ENCODE measurements at regions not wholly inside any gene's neighbourhood (a gene's known extent, or its start where the extent isn't known, plus 50 kb on each side); places are given as distances from the start of the nearest gene placed in this dataset.

- no peak for DNase-seq (ENCODE audit: low read depth)
These were observed 254.3 kb downstream of the IPMK start for GRCh38 chr10:58013406-58013805.

- no peak for DNase-seq (ENCODE audit: low read depth)
These were observed 257.5 kb downstream of the IPMK start for GRCh38 chr10:58010073-58010702.

- no peak for DNase-seq (ENCODE audit: low read depth)
These were observed 263.7 kb downstream of the IPMK start for GRCh38 chr10:58003945-58004344.

- no peak for DNase-seq (ENCODE audit: low read depth)
These were observed 266.5 kb downstream of the IPMK start for GRCh38 chr10:58001159-58001558.

- DNase-seq (ENCODE audit: low read depth) = no peak
These were observed 271.2 kb downstream of the IPMK start for GRCh38 chr10:57996536-57996935.

- DNase-seq (ENCODE audit: low read depth) = no peak
These were observed 274.4 kb downstream of the IPMK start for GRCh38 chr10:57993302-57993701.

- no peak for DNase-seq (ENCODE audit: low read depth)
These were observed 275.2 kb downstream of the IPMK start for GRCh38 chr10:57992321-57993077.

- DNase-seq (ENCODE audit: low read depth) = no peak
These were observed 278.7 kb downstream of the IPMK start for GRCh38 chr10:57988964-57989363.

GRCh38 chr10:57987055-57987721 is 280.5 kb downstream of the IPMK start:
- no peak for DNase-seq (ENCODE audit: low read depth)

- no peak for DNase-seq (ENCODE audit: low read depth)
These were observed 281.3 kb downstream of the IPMK start for GRCh38 chr10:57986422-57986821.

GRCh38 chr10:57983281-57983791 is 284.4 kb downstream of the IPMK start:
- no peak for DNase-seq (ENCODE audit: low read depth)

GRCh38 chr10:57982091-57982490 is 285.6 kb downstream of the IPMK start:
- no peak for DNase-seq (ENCODE audit: low read depth)

- no peak for DNase-seq (ENCODE audit: low read depth)
These were observed 287.7 kb downstream of the IPMK start for GRCh38 chr10:57979956-57980355.

GRCh38 chr10:57979491-57979890 is 288.2 kb downstream of the IPMK start:
- no peak for DNase-seq (ENCODE audit: low read depth)

GRCh38 chr10:57977262-57977661 is 290.4 kb downstream of the IPMK start:
- no peak for DNase-seq (ENCODE audit: low read depth)

- DNase-seq (ENCODE audit: low read depth) = no peak
These were observed 294.2 kb downstream of the IPMK start for GRCh38 chr10:57973451-57973850.

GRCh38 chr10:57972783-57973182 is 294.9 kb downstream of the IPMK start:
- no peak for DNase-seq (ENCODE audit: low read depth)

GRCh38 chr10:57968328-57969016 is 299.2 kb downstream of the IPMK start:
- no peak for DNase-seq (ENCODE audit: low read depth)

- DNase-seq (ENCODE audit: low read depth) = no peak
These were observed 303.3 kb downstream of the IPMK start for GRCh38 chr10:57964351-57964750.

GRCh38 chr10:57963546-57963945 is 304.1 kb downstream of the IPMK start:
- no peak for DNase-seq (ENCODE audit: low read depth)

- DNase-seq (ENCODE audit: low read depth) = no peak
These were observed 304.9 kb downstream of the IPMK start for GRCh38 chr10:57962839-57963238.

- DNase-seq (ENCODE audit: low read depth) = no peak
These were observed 306.2 kb downstream of the IPMK start for GRCh38 chr10:57961487-57961886.

All from stimulated activated CD8-positive, alpha-beta memory T cell treated with anti-CD3 and anti-CD28 coated beads, Interleukin-15, amount 100 ng/mL, for 1 hour (primary cell).